ENCODE measurements at regions not wholly inside any gene's neighbourhood (a gene's known extent, or its start where the extent isn't known, plus 50 kb on each side); places are given as distances from the start of the nearest gene placed in this dataset.

DNA sequence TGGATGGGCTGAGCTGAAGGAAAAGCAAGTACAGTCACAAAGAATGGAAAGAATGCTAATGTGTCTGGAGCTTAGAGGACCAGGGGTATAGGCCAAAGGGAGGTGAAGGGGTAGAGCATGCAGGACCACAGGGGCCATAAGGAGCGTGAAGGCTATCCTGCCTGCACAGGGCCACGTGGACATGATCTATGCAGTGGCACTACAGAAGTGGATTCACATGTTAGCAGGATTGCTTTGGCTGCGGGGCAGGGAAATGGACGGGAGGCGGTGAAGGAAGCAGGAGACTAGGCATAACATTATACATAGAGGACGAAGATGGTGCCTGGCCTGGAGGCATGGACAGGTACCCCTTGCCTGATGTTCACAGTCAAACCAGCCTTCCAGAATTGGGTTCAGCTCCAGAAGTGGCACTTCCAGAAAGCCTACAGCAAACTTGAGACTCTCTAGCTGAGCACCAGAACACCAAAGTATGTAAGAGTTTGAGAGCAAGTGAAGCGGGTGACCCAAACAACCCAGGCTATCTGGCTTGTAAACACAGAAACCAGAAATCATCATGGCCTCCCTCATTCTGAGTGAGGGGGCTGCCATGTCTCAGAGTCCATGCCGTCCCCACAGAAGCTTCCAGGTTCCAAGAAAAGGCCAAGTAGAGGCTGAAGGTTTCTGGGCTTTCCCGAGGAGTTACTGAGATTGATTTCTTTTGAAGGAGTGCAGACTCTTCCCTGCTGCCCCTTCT lies 135.5 kb upstream of the JUN start:
- H3K9me3 ChIP-seq (ENCODE audit: low read depth, low read length), result no peaks in the 10 kb centered on the region
- no peak overlapping the region for H3K4me3 ChIP-seq (ENCODE audit: insufficient read depth, low read length)
- no peak overlapping the region for H2AFZ ChIP-seq (ENCODE audit: low read length)
- no peak overlapping the region for H3K27ac ChIP-seq (ENCODE audit: low read depth, low read length)
- no peaks in the 10 kb centered on the region for H3K4me1 ChIP-seq (ENCODE audit: insufficient read depth, low read length)
- no peak for DNase-seq (ENCODE audit: insufficient read length, low spot score, missing footprints)
- no peaks in the 10 kb centered on the region for H3K79me2 ChIP-seq (ENCODE audit: insufficient read depth, low read length)
- H3K4me2 ChIP-seq (ENCODE audit: insufficient read depth, low read length), result no peak overlapping the region
- no peaks in the 10 kb centered on the region for H3K36me3 ChIP-seq (ENCODE audit: insufficient read depth, low read length)
- no peak for TF ChIP-seq CTCF (IDR thresholded peaks at IDR 0.05; ENCODE audit: extremely low read depth, low read depth, low read length)
- H4K20me1 ChIP-seq (ENCODE audit: insufficient read depth, low read length), result no peaks in the 10 kb centered on the region
- H3K27me3 ChIP-seq (ENCODE audit: insufficient read depth, low read length), result no peaks in the 10 kb centered on the region

GRCh38 chr1:58919959-58920321 lies 136.1 kb upstream of the JUN start:
- Histone ChIP-seq H3K36me3 (ENCODE audit: insufficient read depth, low read length) (no peaks in the 10 kb centered on the region), H4K20me1 (ENCODE audit: insufficient read depth, low read length) (no peaks in the 10 kb centered on the region), H3K27ac (ENCODE audit: low read depth, low read length) (no peak overlapping the region), H3K4me3 (ENCODE audit: insufficient read depth, low read length) (no peak overlapping the region), H2AFZ (ENCODE audit: low read length) (no peak overlapping the region), H3K79me2 (ENCODE audit: insufficient read depth, low read length) (no peaks in the 10 kb centered on the region), H3K4me2 (ENCODE audit: insufficient read depth, low read length) (no peak overlapping the region), H3K4me1 (ENCODE audit: insufficient read depth, low read length) (no peaks in the 10 kb centered on the region), H3K9me3 (ENCODE audit: low read depth, low read length) (no peaks in the 10 kb centered on the region), H3K27me3 (ENCODE audit: insufficient read depth, low read length) (no peaks in the 10 kb centered on the region)
- DNase-seq (ENCODE audit: insufficient read length, low spot score, missing footprints), result no peak
- no peak for TF ChIP-seq CTCF (IDR thresholded peaks at IDR 0.05; ENCODE audit: extremely low read depth, low read depth, low read length)

DNA sequence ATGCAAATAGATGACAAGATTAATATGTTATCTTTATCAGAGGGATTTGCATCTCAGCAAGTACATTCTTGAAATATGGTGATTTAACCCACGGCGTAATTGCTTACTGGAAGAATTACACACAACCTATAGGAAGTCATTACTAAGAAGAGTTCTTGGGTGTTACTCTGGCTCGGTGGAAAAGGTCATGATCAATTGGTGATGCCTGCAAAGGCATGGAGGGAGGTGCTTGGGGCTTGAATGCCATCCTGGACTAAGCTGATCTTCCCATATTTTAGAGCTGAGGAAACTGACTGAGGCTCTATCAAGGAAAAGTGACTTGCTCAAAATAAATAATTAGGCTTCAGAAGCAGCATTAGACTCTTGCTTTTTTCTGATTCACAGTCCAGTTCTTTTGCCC lies 137.5 kb upstream of the JUN start:
- no peaks in the 10 kb centered on the region for H3K27me3 ChIP-seq (ENCODE audit: insufficient read depth, low read length)
- no peaks in the 10 kb centered on the region for H4K20me1 ChIP-seq (ENCODE audit: insufficient read depth, low read length)
- no peaks in the 10 kb centered on the region for H3K4me1 ChIP-seq (ENCODE audit: insufficient read depth, low read length)

DNA sequence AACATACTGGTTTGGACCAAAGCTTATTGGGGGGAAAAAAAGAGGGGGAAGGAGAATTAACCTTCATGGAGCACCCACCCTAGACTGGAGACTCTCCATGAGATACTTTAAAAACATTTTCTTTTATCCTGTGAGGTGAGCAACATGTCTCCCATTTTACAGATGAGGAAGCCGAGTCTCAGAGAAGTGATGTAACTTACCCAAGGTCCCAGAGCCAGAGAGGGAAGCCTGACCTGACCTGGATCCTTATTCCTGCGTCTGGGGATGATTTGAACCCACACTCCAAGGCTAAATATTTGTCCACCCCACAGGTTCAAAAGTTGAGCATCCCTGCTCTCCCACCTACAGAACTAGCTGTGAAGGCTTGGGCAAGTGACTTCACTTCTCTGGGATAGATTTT lies 137.9 kb upstream of the JUN start:
- Histone ChIP-seq H3K4me1 (ENCODE audit: insufficient read depth, low read length) (no peaks in the 10 kb centered on the region), H2AFZ (ENCODE audit: low read length) (no peak overlapping the region), H3K27me3 (ENCODE audit: insufficient read depth, low read length) (no peaks in the 10 kb centered on the region), H3K27ac (ENCODE audit: low read depth, low read length) (no peak overlapping the region), H3K36me3 (ENCODE audit: insufficient read depth, low read length) (no peaks in the 10 kb centered on the region), H4K20me1 (ENCODE audit: insufficient read depth, low read length) (no peaks in the 10 kb centered on the region), H3K9me3 (ENCODE audit: low read depth, low read length) (no peaks in the 10 kb centered on the region), H3K4me3 (ENCODE audit: insufficient read depth, low read length) (no peak overlapping the region), H3K4me2 (ENCODE audit: insufficient read depth, low read length) (no peak overlapping the region), H3K79me2 (ENCODE audit: insufficient read depth, low read length) (no peaks in the 10 kb centered on the region)
- TF ChIP-seq CTCF (IDR thresholded peaks at IDR 0.05; ENCODE audit: extremely low read depth, low read depth, low read length), result no peak
- no peak for DNase-seq (ENCODE audit: insufficient read length, low spot score, missing footprints)

More for the DNA sequence above, 137.5 kb upstream of the JUN start:
- DNase-seq (ENCODE audit: insufficient read length, low spot score, missing footprints), result no peak
- Histone ChIP-seq H3K79me2 (ENCODE audit: insufficient read depth, low read length) (no peaks in the 10 kb centered on the region), H2AFZ (ENCODE audit: low read length) (no peak overlapping the region), H3K9me3 (ENCODE audit: low read depth, low read length) (no peaks in the 10 kb centered on the region), H3K4me3 (ENCODE audit: insufficient read depth, low read length) (no peak overlapping the region), H3K4me2 (ENCODE audit: insufficient read depth, low read length) (no peak overlapping the region), H3K27ac (ENCODE audit: low read depth, low read length) (no peak overlapping the region), H3K36me3 (ENCODE audit: insufficient read depth, low read length) (no peaks in the 10 kb centered on the region)
- no peak for TF ChIP-seq CTCF (IDR thresholded peaks at IDR 0.05; ENCODE audit: extremely low read depth, low read depth, low read length)

Measured in osteoblast (primary cell).